Keratinocyte (primary cell): ENCODE measurements at regions not wholly inside any gene's neighbourhood (a gene's known extent, or its start where the extent isn't known, plus 50 kb on each side); places are given as distances from the start of the nearest gene placed in this dataset.
A peak's percentile ranks its signal among the peaks of the same experiment; 100 is the strongest.

Source experiments
- DNase-seq: peaks from one replicate; pipeline ENCODE4 v3.0.0-alpha.2; 2011; ENCODE audit warnings: low read depth, missing footprints, low spot score
- FAIRE-seq: peaks from 2 replicates; lab custom pipeline; 2011; peaks lifted over from hg19 to GRCh38; lab: Jason Lieb, UNC
- H2AFZ ChIP-seq: 2 replicates; pipeline ENCODE4 v1.6.0; 2012; ENCODE audit warnings: low read length, control low read depth, inconsistent platforms; ENCODE audit not compliant: control insufficient read depth
- H3K27ac ChIP-seq: 2 replicates; pipeline ENCODE4 v1.5.1; 2011; ENCODE audit warnings: low read length; ENCODE audit not compliant: control insufficient read depth, insufficient read depth
- H3K27me3 ChIP-seq: 3 replicates; pipeline ENCODE4 v1.6.0; 2011; ENCODE audit warnings: low read length; ENCODE audit not compliant: control insufficient read depth, insufficient read depth; ENCODE audit errors: extremely low read depth
- H3K36me3 ChIP-seq, 2 experiments: 2 replicates in 1 of 2; 3 replicates in 1 of 2; pipeline ENCODE4 v1.5.1; 2011; ENCODE audit warnings: low read length in 2 of 2, mild to moderate bottlenecking in 1 of 2; ENCODE audit not compliant: control insufficient read depth in 2 of 2, insufficient read depth in 2 of 2; ENCODE audit errors: extremely low read depth in 1 of 2
- H3K4me1 ChIP-seq: 3 replicates; pipeline ENCODE4 v1.5.1; 2011; ENCODE audit warnings: low read length; ENCODE audit not compliant: control insufficient read depth, insufficient read depth; ENCODE audit errors: extremely low read depth
- H3K4me2 ChIP-seq: 3 replicates; pipeline ENCODE4 v1.6.0; 2011; ENCODE audit warnings: low read depth, low read length; ENCODE audit not compliant: control insufficient read depth, insufficient read depth; ENCODE audit errors: extremely low read depth
- H3K4me3 ChIP-seq, 3 experiments: fragments of 200-600 bp in 1 of 3; sonication (generic) in 1 of 3; 2 replicates in 2 of 3; 3 replicates in 1 of 3; pipeline ENCODE4 v1.5.1; 2011 to 2016; ENCODE audit warnings: low read length in 3 of 3, mild to moderate bottlenecking in 3 of 3, control low read depth in 2 of 3, inconsistent platforms in 1 of 3, low read depth in 1 of 3, mixed read lengths in 1 of 3, mixed run types in 1 of 3, moderate library complexity in 1 of 3; ENCODE audit not compliant: control insufficient read depth in 2 of 3, insufficient read depth in 2 of 3; ENCODE audit errors: extremely low read depth in 1 of 3
- H3K79me2 ChIP-seq: 2 replicates; pipeline ENCODE4 v1.6.0; 2012; ENCODE audit warnings: low read length; ENCODE audit not compliant: control insufficient read depth, insufficient read depth
- H3K9ac ChIP-seq: 3 replicates; pipeline ENCODE4 v1.6.0; 2011; ENCODE audit warnings: low read length; ENCODE audit not compliant: control insufficient read depth, insufficient read depth; ENCODE audit errors: extremely low read depth
- H3K9me1 ChIP-seq: 3 replicates; pipeline ENCODE4 v1.6.0; 2011; ENCODE audit warnings: low read length; ENCODE audit not compliant: control insufficient read depth, insufficient read depth; ENCODE audit errors: extremely low read depth
- H3K9me3 ChIP-seq: 2 replicates; pipeline ENCODE4 v1.5.1; 2012; ENCODE audit warnings: low read depth, low read length; ENCODE audit not compliant: control insufficient read depth
- H4K20me1 ChIP-seq: 3 replicates; pipeline ENCODE4 v1.6.0; 2011; ENCODE audit warnings: low read length; ENCODE audit not compliant: control insufficient read depth, insufficient read depth; ENCODE audit errors: extremely low read depth
- CTCF ChIP-seq, 3 experiments: IDR thresholded peaks in 1 of 3; conservative IDR thresholded peaks in 1 of 3; optimal IDR thresholded peaks in 1 of 3; 2 replicates in 2 of 3; 3 replicates in 1 of 3; pipeline versions ENCODE3 to v1.5.1; 2011; ENCODE audit warnings: low read length in 3 of 3, mild to moderate bottlenecking in 3 of 3, moderate library complexity in 2 of 3, control low read depth in 1 of 3, inconsistent platforms in 1 of 3; ENCODE audit not compliant: insufficient read depth in 2 of 3; ENCODE audit errors: extremely low read depth in 1 of 3
- EZH2 ChIP-seq: IDR thresholded peaks from one replicate; pipeline ENCODE4 v1.6.1; 2012; ENCODE audit warnings: inconsistent platforms, mild to moderate bottlenecking, low read length, moderate library complexity
- dilution Hi-C: fragments of 300-500 bp; cut with MboI; formaldehyde crosslinking; loops from one replicate; pipeline ENCODE4 v1.7.0; 2020; ENCODE audit warnings: low sequenced_read_pairs; ENCODE audit not compliant: extremely low pct_ligation_motif_present

- no peaks in the 10 kb centered on the region for H4K20me1 ChIP-seq
- no peaks in the 10 kb centered on the region for H3K27me3 ChIP-seq
- no peak overlapping the region for H3K4me2 ChIP-seq
- no peak overlapping the region for H2AFZ ChIP-seq
- H3K4me3 ChIP-seq = no peak overlapping the region
- dilution Hi-C loops = no loop called here
- H3K79me2 ChIP-seq = no peaks in the 10 kb centered on the region
- H3K9me1 ChIP-seq = no peaks in the 10 kb centered on the region
- TF ChIP-seq EZH2 (no peak), CTCF (optimal IDR thresholded peaks at IDR 0.05 in 1 of 3, IDR thresholded peaks at IDR 0.05 in 1 of 3, conservative IDR thresholded peaks at IDR 0.05 in 1 of 3; ENCODE audit: extremely low read depth in 1 of 3, insufficient read depth in 2 of 3, low read length in 3 of 3) (no peak)
- no peak for FAIRE-seq
- peaks cover 31% of the 10 kb centered on the region for H3K4me1 ChIP-seq
- no peaks in the 10 kb centered on the region for H3K36me3 ChIP-seq
- H3K9ac ChIP-seq = no peak overlapping the region
- no peak for DNase-seq
- no peak overlapping the region for H3K27ac ChIP-seq
- no peaks in the 10 kb centered on the region for H3K9me3 ChIP-seq
These were observed 239.5 kb upstream of the CADM1 start for GRCh38 chr11:115743719-115744118.

GRCh38 chr11:115741376-115742107, 237.3 kb upstream of the CADM1 start:
- peaks cover 33% of the 10 kb centered on the region for H3K4me1 ChIP-seq
- H3K36me3 ChIP-seq = no peaks in the 10 kb centered on the region
- H4K20me1 ChIP-seq = no peaks in the 10 kb centered on the region
- H3K79me2 ChIP-seq = no peaks in the 10 kb centered on the region
- peak overlapping the region; percentile 59 for H2AFZ ChIP-seq
- H3K9me1 ChIP-seq = no peaks in the 10 kb centered on the region
- peak overlapping the region; percentile 47 for H3K4me2 ChIP-seq
- TF ChIP-seq EZH2 (no peak), CTCF (optimal IDR thresholded peaks at IDR 0.05 in 1 of 3, IDR thresholded peaks at IDR 0.05 in 1 of 3, conservative IDR thresholded peaks at IDR 0.05 in 1 of 3; ENCODE audit: extremely low read depth in 1 of 3, insufficient read depth in 2 of 3, low read length in 3 of 3) (no peak)
- peak; percentile 93 for FAIRE-seq
- no peaks in the 10 kb centered on the region for H3K27me3 ChIP-seq
- dilution Hi-C loops = no loop called here
- DNase-seq = no peak
- H3K27ac ChIP-seq = no peak overlapping the region
- H3K4me3 ChIP-seq = peak overlapping the region in 1 of 3 experiments; percentile 30
- H3K9ac ChIP-seq = no peak overlapping the region
- no peaks in the 10 kb centered on the region for H3K9me3 ChIP-seq
